ENCODE measurements at regions not wholly inside any gene's neighbourhood (a gene's known extent, or its start where the extent isn't known, plus 50 kb on each side); places are given as distances from the start of the nearest gene placed in this dataset.

DNA sequence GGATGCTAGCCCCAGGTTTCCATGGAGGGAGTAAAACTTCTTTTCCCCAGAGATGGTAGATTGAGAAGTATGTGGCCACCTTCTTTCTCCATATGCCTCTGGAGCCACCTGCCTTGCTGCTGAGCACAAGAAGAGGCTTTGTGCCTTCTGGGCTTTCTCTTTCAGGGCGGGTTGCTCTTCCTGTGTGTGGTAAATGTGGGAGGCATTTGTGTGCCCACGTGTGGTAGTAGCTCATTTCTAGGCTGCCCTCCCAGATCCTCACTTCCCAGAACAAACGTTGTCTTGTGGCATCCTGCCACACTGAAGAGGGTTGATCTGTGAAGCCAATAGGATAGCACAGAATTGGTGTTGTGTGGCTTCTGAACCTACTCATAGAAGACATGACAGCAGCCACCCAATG is 342.0 kb upstream of the PODXL start:
- H3K9me3 ChIP-seq: peaks cover 0 to 12% (median 6%) of the 10 kb centered on the region in 11 donors
- no peaks in the 10 kb centered on the region for H3K36me3 ChIP-seq
- no peak for TF ChIP-seq CTCF (IDR thresholded peaks at IDR 0.05)
- ATAC-seq (no peak), DNase-seq (no peak)
- H3K27ac ChIP-seq: no peak overlapping the region
- no peak overlapping the region for H3K4me3 ChIP-seq
- intact Hi-C loops (cut with DNase I): no loop called here
- 40 to 51% methylated on average over 3 of the region's 3 CpGs for WGBS, 2 donors
- no peaks in the 10 kb centered on the region for H3K4me1 ChIP-seq
- H3K27me3 ChIP-seq: peaks cover 0 to 18% (median 14%) of the 10 kb centered on the region in 7 donors

GRCh38 chr7:131897790-131898165 is 341.4 kb upstream of the PODXL start:
- Histone ChIP-seq H3K4me1 (no peaks in the 10 kb centered on the region), H3K36me3 (no peaks in the 10 kb centered on the region), H3K9me3 (peaks cover 0 to 6% (median under 1%) of the 10 kb centered on the region in 11 donors), H3K4me3 (no peak overlapping the region), H3K27me3 (peaks cover 0 to 22% (median 14%) of the 10 kb centered on the region in 7 donors), H3K27ac (no peak overlapping the region)
- DNase-seq (no peak), ATAC-seq (no peak)
- 48 to 70% methylated on average over 2 of the region's 2 CpGs for WGBS, 2 donors
- TF ChIP-seq CTCF (IDR thresholded peaks at IDR 0.05): no peak
- intact Hi-C loops (cut with DNase I): no loop called here

DNA sequence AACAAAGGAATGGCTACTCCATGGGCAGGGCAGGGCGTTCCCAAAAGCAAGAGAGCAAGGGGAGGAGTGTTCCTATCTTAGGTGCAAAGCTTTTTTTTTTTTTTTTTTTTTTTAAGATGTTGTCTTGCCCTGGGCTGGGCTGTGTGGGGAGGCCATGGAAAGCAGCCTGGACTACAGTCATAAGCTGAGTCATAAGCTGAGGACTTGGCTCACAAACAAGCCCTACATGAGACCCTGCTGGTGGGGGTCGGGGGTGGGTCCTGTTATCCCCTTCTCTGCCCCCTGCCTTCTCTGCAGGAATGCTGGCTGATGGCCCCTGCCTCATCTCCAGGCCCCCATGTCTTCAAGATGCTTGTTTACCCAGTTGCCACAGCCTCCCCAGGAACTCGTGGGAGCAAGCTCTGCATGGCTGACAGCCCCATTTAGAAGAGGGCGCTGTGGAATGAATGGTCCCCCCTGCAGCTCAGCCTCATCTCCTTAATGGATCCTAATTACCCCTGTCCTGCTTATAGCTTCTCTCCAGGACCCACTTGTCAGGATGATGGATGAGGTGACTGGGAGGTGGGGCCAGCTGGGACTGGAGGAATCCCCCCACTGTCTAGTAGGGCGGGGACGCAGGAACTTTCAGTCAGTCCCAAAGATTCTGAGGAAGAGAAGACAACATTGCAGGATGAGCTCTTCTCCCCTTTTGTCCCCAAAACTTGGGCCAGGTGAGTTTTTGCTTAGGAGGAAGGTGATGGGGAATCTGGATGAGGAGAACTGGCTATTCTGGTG is 340.8 kb upstream of the PODXL start:
- Histone ChIP-seq H3K27me3 (peaks cover 0 to 22% (median 14%) of the 10 kb centered on the region in 7 donors), H3K36me3 (no peaks in the 10 kb centered on the region), H3K4me1 (no peaks in the 10 kb centered on the region), H3K4me3 (no peak overlapping the region), H3K27ac (no peak overlapping the region), H3K9me3 (no peaks in the 10 kb centered on the region)
- ATAC-seq: no peak
- TF ChIP-seq CTCF (IDR thresholded peaks at IDR 0.05): no peak
- no peak for DNase-seq
- intact Hi-C loops (cut with DNase I): no loop called here
- 33 to 39% methylated on average over 6 of the region's 6 CpGs for WGBS, 2 donors

DNA sequence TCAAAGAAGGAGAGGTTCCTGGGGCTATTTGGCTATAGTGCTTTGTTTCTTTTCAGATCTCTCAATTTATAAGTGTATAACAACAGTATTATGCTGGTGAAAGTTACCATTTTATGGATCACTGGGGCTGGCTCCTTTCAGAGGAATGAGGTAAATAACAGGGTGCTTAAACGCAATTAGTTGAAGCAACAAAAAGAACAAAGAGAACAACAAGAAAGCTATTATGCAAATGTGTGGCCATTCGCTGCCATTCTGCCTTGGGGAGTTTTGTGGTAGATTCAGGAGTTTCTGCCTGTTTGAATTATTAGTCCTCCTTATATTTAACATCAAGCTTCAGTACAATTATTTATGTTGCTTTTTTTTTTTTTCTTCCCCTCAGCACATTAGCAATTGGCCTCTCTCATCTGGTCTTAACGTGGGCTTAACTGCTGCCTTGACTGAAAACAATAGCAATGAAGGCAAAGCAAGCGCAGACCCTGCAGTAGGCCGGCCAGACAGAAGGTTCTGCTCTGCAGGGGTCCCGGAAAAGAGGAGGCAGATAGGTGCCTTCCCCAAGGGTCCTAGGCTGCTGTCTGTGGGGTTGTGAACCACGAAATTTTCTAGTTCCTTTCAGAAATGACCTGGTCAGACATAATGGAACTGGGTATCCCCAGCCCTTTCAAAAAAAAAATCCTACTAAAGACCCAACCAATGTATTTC is 339.9 kb upstream of the PODXL start:
- Histone ChIP-seq H3K4me1 (no peaks in the 10 kb centered on the region), H3K27ac (no peak overlapping the region), H3K36me3 (no peaks in the 10 kb centered on the region), H3K4me3 (no peak overlapping the region), H3K9me3 (no peaks in the 10 kb centered on the region), H3K27me3 (peaks cover 0 to 22% (median 14%) of the 10 kb centered on the region in 7 donors)
- WGBS, 2 donors: 56 to 66% methylated on average over 7 of the region's 7 CpGs
- TF ChIP-seq CTCF (IDR thresholded peaks at IDR 0.05): no peak
- DNase-seq: no peak
- intact Hi-C loops (cut with DNase I): no loop called here
- no peak for ATAC-seq
